Gastrocnemius medialis (tissue), 4 donors: ENCODE measurements at regions not wholly inside any gene's neighbourhood (a gene's known extent, or its start where the extent isn't known, plus 50 kb on each side); places are given as distances from the start of the nearest gene placed in this dataset.

ENCODE experiments used
- POLR2A ChIP-seq, 2 donors: fragments of 450-650 bp; IDR thresholded peaks; one replicate each; pipeline ENCODE4 v1.6.1; 2017; ENCODE audit warnings: antibody characterized with exemption in 2 of 2, mild to moderate bottlenecking in 2 of 2, moderate library complexity in 2 of 2
- TF ChIP-seq, protein P1 (sequence below), 5 experiments: fragments of 450-650 bp in 3 of 5; fragments of 200-600 bp in 2 of 5; sonication (generic) in 2 of 5; IDR thresholded peaks in 4 of 5; conservative IDR thresholded peaks in 1 of 5; 1 replicate in 4 of 5; 2 replicates in 1 of 5; pipeline ENCODE4 v1.5.1; 2016 to 2019; ENCODE audit warnings: antibody characterized with exemption in 5 of 5, mild to moderate bottlenecking in 3 of 5, moderate library complexity in 3 of 5

DNA sequence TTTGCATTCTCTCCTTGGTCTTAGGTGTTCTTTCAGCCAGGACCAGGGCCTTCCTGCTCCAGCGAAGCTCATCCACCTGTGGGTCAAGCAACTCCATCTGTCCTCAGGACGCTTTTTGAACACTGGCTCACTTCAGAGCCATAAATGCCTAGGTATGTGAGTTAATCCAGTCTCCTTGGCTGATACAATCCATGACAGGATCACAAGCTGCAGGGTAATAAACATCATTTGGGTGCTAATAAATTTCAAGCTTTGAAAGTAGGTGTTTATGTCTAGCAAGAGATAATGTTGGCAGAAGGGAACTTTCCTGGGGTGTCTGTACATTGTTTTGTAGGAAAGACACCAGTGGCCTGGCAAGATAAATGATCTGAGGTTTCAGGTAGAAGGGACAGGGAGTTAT, 159.2 kb upstream of the TUT7 start:
- TF ChIP-seq, protein P1, sequence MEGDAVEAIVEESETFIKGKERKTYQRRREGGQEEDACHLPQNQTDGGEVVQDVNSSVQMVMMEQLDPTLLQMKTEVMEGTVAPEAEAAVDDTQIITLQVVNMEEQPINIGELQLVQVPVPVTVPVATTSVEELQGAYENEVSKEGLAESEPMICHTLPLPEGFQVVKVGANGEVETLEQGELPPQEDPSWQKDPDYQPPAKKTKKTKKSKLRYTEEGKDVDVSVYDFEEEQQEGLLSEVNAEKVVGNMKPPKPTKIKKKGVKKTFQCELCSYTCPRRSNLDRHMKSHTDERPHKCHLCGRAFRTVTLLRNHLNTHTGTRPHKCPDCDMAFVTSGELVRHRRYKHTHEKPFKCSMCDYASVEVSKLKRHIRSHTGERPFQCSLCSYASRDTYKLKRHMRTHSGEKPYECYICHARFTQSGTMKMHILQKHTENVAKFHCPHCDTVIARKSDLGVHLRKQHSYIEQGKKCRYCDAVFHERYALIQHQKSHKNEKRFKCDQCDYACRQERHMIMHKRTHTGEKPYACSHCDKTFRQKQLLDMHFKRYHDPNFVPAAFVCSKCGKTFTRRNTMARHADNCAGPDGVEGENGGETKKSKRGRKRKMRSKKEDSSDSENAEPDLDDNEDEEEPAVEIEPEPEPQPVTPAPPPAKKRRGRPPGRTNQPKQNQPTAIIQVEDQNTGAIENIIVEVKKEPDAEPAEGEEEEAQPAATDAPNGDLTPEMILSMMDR (IDR thresholded peaks at IDR 0.05 in 4 of 5, conservative IDR thresholded peaks at IDR 0.05 in 1 of 5), result no peak
- TF ChIP-seq POLR2A (IDR thresholded peaks at IDR 0.05), result no peak
